OCI-LY1 (cell line): ENCODE measurements at regions not wholly inside any gene's neighbourhood (a gene's known extent, or its start where the extent isn't known, plus 50 kb on each side); places are given as distances from the start of the nearest gene placed in this dataset.

Experiments used
- H2AFZ ChIP-seq: fragments of 200-600 bp; sonication (generic), shearing (Covaris generic); 2 replicates; pipeline ENCODE4 v1.6.0; 2014; ENCODE audit warnings: antibody characterized with exemption, mild to moderate bottlenecking, low read length
- H3F3A ChIP-seq: fragments of 200-600 bp; sonication (generic), shearing (Covaris generic); 2 replicates; pipeline ENCODE4 v1.6.0; 2014; ENCODE audit warnings: mild to moderate bottlenecking, antibody characterized with exemption, low read length, moderate library complexity; ENCODE audit not compliant: insufficient read depth
- H3K27ac ChIP-seq: fragments of 200-600 bp; sonication (generic); 2 replicates; pipeline ENCODE4 v1.5.1; 2014; ENCODE audit warnings: low read length, mixed run types, mild to moderate bottlenecking, low read depth; ENCODE audit not compliant: poor library complexity, severe bottlenecking
- H3K27me3 ChIP-seq: fragments of 200-600 bp; sonication (generic); 2 replicates; pipeline ENCODE4 v1.6.0; 2014; ENCODE audit warnings: antibody characterized with exemption, mild to moderate bottlenecking, low read length, moderate library complexity; ENCODE audit not compliant: insufficient read depth
- H3K36me3 ChIP-seq: fragments of 200-600 bp; sonication (generic); 2 replicates; pipeline ENCODE4 v1.6.1; 2014; ENCODE audit warnings: mild to moderate bottlenecking, antibody characterized with exemption, low read length, moderate library complexity, mixed read lengths; ENCODE audit not compliant: insufficient read depth
- H3K4me1 ChIP-seq: fragments of 200-600 bp; sonication (generic); 2 replicates; pipeline ENCODE4 v1.5.1; 2014; ENCODE audit warnings: mild to moderate bottlenecking, low read length, moderate library complexity; ENCODE audit not compliant: insufficient read depth, severe bottlenecking
- H3K4me2 ChIP-seq: fragments of 200-600 bp; sonication (generic), shearing (Covaris generic); 2 replicates; pipeline ENCODE4 v1.6.1; 2014; ENCODE audit warnings: low read length
- H3K4me3 ChIP-seq: fragments of 200-600 bp; sonication (generic); 2 replicates; pipeline ENCODE4 v1.5.1; 2014; ENCODE audit warnings: low read length, low read depth, mild to moderate bottlenecking, mixed read lengths; ENCODE audit not compliant: poor library complexity, severe bottlenecking
- H3K79me2 ChIP-seq: fragments of 200-600 bp; shearing (Covaris generic); 2 replicates; pipeline ENCODE4 v1.6.1; 2016; ENCODE audit warnings: mixed run types, low read length, mixed read lengths; ENCODE audit not compliant: insufficient read depth
- H3K9ac ChIP-seq: fragments of 200-600 bp; sonication (generic), shearing (Covaris generic); 2 replicates; pipeline ENCODE4 v1.6.1; 2014; ENCODE audit warnings: mild to moderate bottlenecking, low read length, mixed read lengths
- H3K9me2 ChIP-seq: fragments of 200-600 bp; sonication (generic), shearing (Covaris generic); 2 replicates; pipeline ENCODE4 v1.6.1; 2014; ENCODE audit warnings: low read depth, mild to moderate bottlenecking, low read length, mixed read lengths
- H3K9me3 ChIP-seq: fragments of 200-600 bp; shearing (Covaris generic); 2 replicates; pipeline ENCODE4 v1.6.1; 2014; ENCODE audit warnings: low read length, mixed read lengths
- H4K20me1 ChIP-seq: fragments of 200-600 bp; sonication (generic), shearing (Covaris generic); 2 replicates; pipeline ENCODE4 v1.6.0; 2016; ENCODE audit warnings: mild to moderate bottlenecking, low read length; ENCODE audit not compliant: insufficient read depth
- CTCF ChIP-seq: fragments of 200-600 bp; sonication (generic), shearing (Covaris generic); IDR thresholded peaks from 2 replicates; pipeline ENCODE4 v1.5.1; 2017; ENCODE audit warnings: mild to moderate bottlenecking, antibody characterized with exemption, low read length, moderate library complexity, mixed read lengths
- EZH2 ChIP-seq: fragments of 200-600 bp; sonication (generic), shearing (Covaris generic); IDR thresholded peaks from 2 replicates; pipeline ENCODE4 v1.8.0; 2017; ENCODE audit warnings: borderline replicate concordance, mixed run types, mild to moderate bottlenecking, antibody characterized with exemption, low read length, moderate library complexity, mixed read lengths

GRCh38 chr10:56698506-56698905 is 337.4 kb upstream of the ZWINT start:
- Histone ChIP-seq H3F3A (no peaks in the 10 kb centered on the region), H3K9me2 (no peaks in the 10 kb centered on the region)

GRCh38 chr10:56679578-56679977 is 318.5 kb upstream of the ZWINT start:
- no peaks in the 10 kb centered on the region for H3F3A ChIP-seq
- no peak overlapping the region for H3K9ac ChIP-seq
- H3K4me3 ChIP-seq: no peak overlapping the region
- H3K36me3 ChIP-seq: no peaks in the 10 kb centered on the region
- H3K4me1 ChIP-seq: no peaks in the 10 kb centered on the region
- no peaks in the 10 kb centered on the region for H3K27me3 ChIP-seq
- no peak overlapping the region for H2AFZ ChIP-seq
- no peaks in the 10 kb centered on the region for H3K9me2 ChIP-seq
- H3K79me2 ChIP-seq: no peaks in the 10 kb centered on the region
- no peak overlapping the region for H3K27ac ChIP-seq
- no peak overlapping the region for H3K4me2 ChIP-seq
- H3K9me3 ChIP-seq: no peaks in the 10 kb centered on the region
- no peaks in the 10 kb centered on the region for H4K20me1 ChIP-seq
- TF ChIP-seq CTCF (no peak), EZH2 (no peak)

More at GRCh38 chr10:56698506-56698905, 337.4 kb upstream of the ZWINT start:
- Histone ChIP-seq H3K9me3 (0 out of 2 replicates have a peak, but pooled peaks cover 3% of the 10 kb centered on the region), H2AFZ (0 out of 2 replicates have a peak overlapping the region, but pooled peaks have one; percentile 10), H3K4me2 (no peak overlapping the region), H3K36me3 (no peaks in the 10 kb centered on the region), H3K27ac (no peak overlapping the region), H3K79me2 (no peaks in the 10 kb centered on the region), H4K20me1 (no peaks in the 10 kb centered on the region), H3K4me3 (no peak overlapping the region), H3K9ac (no peak overlapping the region), H3K27me3 (no peaks in the 10 kb centered on the region), H3K4me1 (no peaks in the 10 kb centered on the region)
- TF ChIP-seq CTCF: no peak
- no peak for TF ChIP-seq EZH2

GRCh38 chr10:56662765-56663447 is 301.8 kb upstream of the ZWINT start:
- TF ChIP-seq EZH2 (no peak), CTCF (no peak)
- H2AFZ ChIP-seq: peak overlapping the region; percentile 95; the same call in 1 of the 2 replicates
- H3K4me3 ChIP-seq: no peak overlapping the region
- H3K36me3 ChIP-seq: no peaks in the 10 kb centered on the region
- no peaks in the 10 kb centered on the region for H3K79me2 ChIP-seq
- no peaks in the 10 kb centered on the region for H3K9me3 ChIP-seq
- H3K9me2 ChIP-seq: no peaks in the 10 kb centered on the region
- H3K4me1 ChIP-seq: peaks cover 12% of the 10 kb centered on the region
- no peaks in the 10 kb centered on the region for H3K27me3 ChIP-seq
- H3K4me2 ChIP-seq: no peak overlapping the region
- no peak overlapping the region for H3K27ac ChIP-seq
- no peak overlapping the region for H3K9ac ChIP-seq
- no peaks in the 10 kb centered on the region for H4K20me1 ChIP-seq
- no peaks in the 10 kb centered on the region for H3F3A ChIP-seq
